HG03108 (cell line): ENCODE measurements at regions not wholly inside any gene's neighbourhood (a gene's known extent, or its start where the extent isn't known, plus 50 kb on each side); places are given as distances from the start of the nearest gene placed in this dataset.

Experiments used
- ATAC-seq: cut with Tn5 transposase; IDR thresholded peaks from one replicate; pipeline ENCODE4 v1.9.1; 2021; ENCODE audit warnings: moderate library complexity; ENCODE audit not compliant: unreplicated experiment

DNA sequence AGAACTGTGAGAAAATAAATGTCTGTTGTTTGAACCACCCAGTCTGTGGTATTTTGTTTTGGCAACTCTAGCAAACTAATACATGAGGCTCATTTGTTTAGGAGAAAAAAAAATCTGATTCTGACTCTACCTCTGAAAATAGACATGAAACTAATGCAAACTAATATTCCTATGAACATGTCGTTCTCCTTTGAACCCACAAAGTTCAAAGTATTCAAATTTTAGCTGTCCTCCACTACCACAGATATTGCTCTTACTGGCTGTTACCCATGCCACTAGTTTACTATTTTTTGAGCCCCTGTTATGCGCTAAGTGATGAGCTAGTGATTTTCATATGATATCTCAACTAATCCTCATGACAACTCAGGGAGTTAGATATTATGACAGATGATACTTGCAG lies 58.8 kb upstream of the ZNF804B start:
- ATAC-seq: no peak

DNA sequence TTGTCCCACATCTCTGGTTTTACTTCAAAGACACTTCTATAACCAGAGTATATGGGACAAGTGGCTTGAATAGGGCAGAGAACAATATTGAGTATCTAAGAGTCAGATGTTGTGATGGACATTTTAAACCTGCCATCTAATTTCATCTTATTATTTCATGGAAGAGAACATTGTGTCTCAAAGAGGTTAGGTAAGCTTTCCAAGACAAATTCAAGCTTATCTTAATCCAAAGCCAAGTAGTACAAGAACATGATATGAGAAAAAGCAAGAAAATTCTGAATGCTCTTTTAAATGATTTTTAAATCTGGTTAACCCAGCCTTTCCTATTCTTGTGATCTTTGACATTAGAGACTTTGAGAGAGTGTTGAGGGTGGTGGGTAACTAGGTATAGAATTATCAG lies 65.3 kb upstream of the ZNF804B start:
- ATAC-seq: no peak

DNA sequence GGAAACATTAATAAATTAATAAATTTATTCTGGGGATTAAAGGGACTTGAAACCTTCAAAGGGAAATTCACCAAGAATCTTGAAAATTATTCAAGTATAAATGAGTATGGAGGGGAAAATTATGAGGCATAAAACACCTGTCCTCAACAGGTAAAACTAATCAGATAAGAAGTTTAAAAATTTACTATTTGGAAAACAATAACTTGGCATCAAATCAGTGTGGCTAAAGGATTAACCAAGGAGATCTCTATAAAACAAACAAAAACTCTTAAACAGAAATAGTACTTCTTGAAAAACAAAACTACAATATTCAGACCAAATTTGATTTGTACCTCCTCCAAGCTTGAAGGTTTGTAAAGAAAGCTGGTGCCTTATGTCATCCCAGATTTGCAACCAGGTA lies 66.4 kb upstream of the ZNF804B start:
- ATAC-seq: no peak

- ATAC-seq: no peak
Observed at GRCh38 chr7:88692493-88692892, 67.0 kb upstream of the ZNF804B start.

GRCh38 chr7:88689821-88690220 lies 69.7 kb upstream of the ZNF804B start:
- ATAC-seq: no peak

- ATAC-seq: no peak
Observed at GRCh38 chr7:88688222-88688621, 71.3 kb upstream of the ZNF804B start.

DNA sequence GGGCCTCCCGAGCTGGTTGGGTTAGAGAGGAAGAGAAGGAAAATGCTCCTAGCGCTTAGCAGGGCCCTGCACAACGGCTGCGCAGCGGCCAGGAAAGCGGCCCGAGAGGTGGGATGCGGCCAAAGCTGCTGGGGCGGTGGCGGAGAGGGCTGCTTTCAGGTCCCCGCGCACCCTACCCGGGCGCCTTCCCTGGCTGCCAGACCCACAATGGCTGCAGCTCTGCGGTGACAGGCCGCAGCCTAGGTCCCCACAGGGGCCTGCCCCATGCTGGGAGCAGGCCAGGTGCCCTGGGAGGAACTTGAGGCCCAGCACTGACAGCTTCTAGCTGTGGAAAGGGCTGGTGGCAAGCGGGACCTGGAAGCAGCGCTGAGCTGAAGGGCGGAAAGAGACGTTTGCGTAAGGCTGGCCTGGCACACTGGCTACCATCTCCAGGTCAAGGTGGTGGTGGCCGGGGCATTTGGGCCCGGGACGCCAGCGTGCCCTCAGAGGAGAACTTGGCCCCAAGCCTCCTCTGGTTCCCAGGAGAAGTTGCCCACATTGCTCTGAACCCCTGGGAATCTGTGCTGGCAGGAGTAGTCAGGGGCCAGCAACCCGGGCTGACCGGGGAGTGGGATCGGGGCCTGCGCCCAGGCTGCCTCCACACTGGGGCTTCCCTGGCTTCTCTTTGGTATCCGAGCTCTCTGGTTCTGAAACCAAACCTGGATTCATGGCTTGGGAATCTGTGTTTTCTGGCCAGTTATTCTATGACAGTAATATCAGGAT lies 72.9 kb upstream of the ZNF804B start:
- no peak for ATAC-seq

DNA sequence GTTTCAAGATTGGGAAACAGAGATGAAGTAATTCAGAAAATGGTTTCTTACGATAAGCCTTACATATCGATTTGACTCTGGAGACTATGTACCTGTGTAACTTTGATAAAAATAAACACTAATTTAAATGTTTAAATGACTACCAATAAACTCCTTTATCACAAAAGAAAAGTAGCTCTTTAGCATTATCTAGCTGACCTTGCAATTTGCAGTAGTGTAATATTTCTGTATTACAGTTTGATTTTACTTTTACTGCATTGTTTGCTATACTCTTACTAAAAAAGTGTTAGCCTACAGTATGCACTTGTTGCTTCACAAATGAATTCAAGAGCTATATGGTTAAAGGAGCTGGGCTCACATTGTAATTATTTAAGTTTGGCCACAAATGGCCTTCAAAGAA lies 77.8 kb upstream of the ZNF804B start:
- ATAC-seq: no peak

DNA sequence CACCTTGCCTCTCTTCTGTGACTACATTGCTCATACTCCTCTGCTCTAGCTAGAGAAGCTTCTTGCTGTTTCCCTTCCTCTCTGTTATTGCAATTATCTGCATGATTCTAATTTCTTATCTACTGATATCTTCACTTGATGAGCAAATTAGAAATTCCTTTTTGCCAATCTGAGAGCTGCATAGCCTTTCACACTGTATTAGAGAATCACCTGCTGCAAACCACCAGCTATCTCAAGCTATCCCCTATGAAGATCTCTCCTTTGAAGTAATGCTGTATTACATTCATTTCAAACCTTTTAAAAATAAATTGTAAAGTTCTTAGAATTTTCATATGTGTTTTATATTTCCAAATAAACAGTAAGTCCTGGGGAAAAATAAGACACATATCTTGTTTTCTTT lies 89.0 kb upstream of the ZNF804B start:
- ATAC-seq: no peak

DNA sequence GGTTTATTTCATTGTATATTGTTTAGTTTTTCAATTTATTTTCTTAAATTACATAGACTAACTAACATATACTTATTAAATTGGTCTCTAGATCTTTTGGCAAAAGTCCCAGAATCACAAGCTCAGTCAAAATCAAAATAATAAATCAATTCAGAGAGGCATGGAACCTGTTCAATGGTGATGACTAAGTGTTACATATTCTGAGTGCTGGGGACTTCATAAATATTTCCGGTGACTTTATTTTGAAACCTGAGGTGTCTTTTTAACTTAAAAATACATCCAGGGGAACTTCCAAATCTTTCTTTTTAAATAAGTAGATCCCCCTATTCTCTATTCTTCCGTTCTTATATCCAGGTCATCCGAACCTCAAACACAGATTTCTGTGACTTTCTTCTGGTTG lies 89.6 kb upstream of the ZNF804B start:
- ATAC-seq: no peak

GRCh38 chr7:88668591-88668990 lies 90.9 kb upstream of the ZNF804B start:
- no peak for ATAC-seq

GRCh38 chr7:88666626-88667025 lies 92.9 kb upstream of the ZNF804B start:
- ATAC-seq: no peak

GRCh38 chr7:88665892-88666514 lies 93.5 kb upstream of the ZNF804B start:
- no peak for ATAC-seq

GRCh38 chr7:88664630-88665233 lies 94.8 kb upstream of the ZNF804B start:
- no peak for ATAC-seq

- ATAC-seq: no peak
Observed at GRCh38 chr7:88661921-88662320, 97.6 kb upstream of the ZNF804B start.

- no peak for ATAC-seq
Observed at GRCh38 chr7:88647825-88648224, 111.7 kb upstream of the ZNF804B start.

- ATAC-seq: no peak
Observed at GRCh38 chr7:88638583-88638982, 120.9 kb upstream of the ZNF804B start.

GRCh38 chr7:88637795-88638194 lies 121.7 kb upstream of the ZNF804B start:
- ATAC-seq: no peak

GRCh38 chr7:88635149-88635548 lies 124.4 kb upstream of the ZNF804B start:
- ATAC-seq: no peak

- no peak for ATAC-seq
Observed at GRCh38 chr7:88629559-88629958, 129.9 kb upstream of the ZNF804B start.

DNA sequence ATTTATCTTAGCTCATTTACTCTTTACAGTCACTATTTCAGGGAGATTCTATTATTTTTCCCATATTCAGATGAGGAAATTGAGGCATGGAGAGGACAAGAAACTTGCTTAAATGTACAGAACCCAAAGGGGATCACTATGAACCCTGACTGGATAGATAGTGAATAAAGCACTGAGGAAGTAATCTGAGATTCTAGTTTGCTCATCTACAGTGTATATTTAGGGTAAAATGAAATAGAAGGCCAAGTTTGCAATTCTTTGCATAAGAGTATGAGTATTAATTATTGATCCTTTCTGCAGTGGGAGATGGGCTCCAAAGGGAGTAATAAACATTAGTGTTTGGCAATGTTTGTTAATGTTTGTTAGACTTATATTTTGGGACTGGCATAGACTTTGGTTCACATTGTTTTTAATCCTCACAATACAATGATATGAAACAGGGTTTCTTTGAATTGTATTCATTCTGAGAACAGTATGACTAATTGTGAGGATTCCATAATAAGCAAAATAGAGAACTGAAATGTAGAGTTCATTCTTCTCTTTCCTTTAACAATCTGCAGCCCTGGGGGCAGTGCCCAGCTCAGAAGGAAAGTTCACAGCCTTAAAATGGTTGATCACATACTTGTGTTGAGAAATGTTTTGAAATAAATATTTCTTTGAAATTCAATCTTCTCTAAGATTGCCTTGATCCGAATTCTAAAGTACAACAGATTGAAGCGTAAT lies 131.0 kb upstream of the ZNF804B start:
- peak; percentile 100 for ATAC-seq

DNA sequence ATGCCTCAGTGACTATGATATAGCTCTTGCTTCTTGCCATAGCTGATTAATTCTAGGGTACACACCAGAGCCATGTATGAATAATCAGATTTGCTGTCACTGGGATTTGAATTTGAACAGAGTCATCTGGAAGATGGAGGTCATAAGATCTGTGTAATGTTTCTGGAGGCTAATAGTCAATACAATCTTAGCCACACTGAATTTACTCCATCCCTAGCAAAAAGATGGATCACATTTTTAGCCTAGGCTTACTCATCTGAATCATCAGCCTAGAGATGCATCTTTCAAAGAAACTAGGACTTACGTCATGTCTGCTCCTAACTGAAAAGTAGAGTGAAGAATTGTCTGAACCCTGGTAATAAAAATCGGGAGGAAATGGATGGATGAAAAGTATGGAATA lies 142.3 kb upstream of the ZNF804B start:
- no peak for ATAC-seq
